H9 (cell line): ENCODE measurements at regions not wholly inside any gene's neighbourhood (a gene's known extent, or its start where the extent isn't known, plus 50 kb on each side); places are given as distances from the start of the nearest gene placed in this dataset.

Experiments
- DNase-seq: peaks from one replicate; pipeline ENCODE4 v3.0.0-alpha.2; 2017
- H2AFZ ChIP-seq: one replicate; pipeline ENCODE4 v1.6.1; 2013; ENCODE audit warnings: mild to moderate bottlenecking, low read length, control low read depth, moderate library complexity
- H2AK5ac ChIP-seq: 2 replicates; pipeline ENCODE4 v1.6.1; 2013; ENCODE audit warnings: low read length, control low read depth, mixed read lengths; ENCODE audit not compliant: insufficient read length
- H2BK120ac ChIP-seq: one replicate; pipeline ENCODE4 v1.6.1; 2013; ENCODE audit warnings: low read depth, mild to moderate bottlenecking, low read length, control low read depth, inconsistent platforms; ENCODE audit not compliant: poor library complexity, severe bottlenecking
- H2BK12ac ChIP-seq: 2 replicates; pipeline ENCODE4 v1.6.1; 2013; ENCODE audit warnings: low read length, control low read depth, mixed read lengths, low read depth; ENCODE audit not compliant: insufficient read length
- H2BK15ac ChIP-seq: 2 replicates; pipeline ENCODE4 v1.6.1; 2013; ENCODE audit warnings: low read depth, low read length, control low read depth
- H2BK20ac ChIP-seq: one replicate; pipeline ENCODE4 v1.6.1; 2013; ENCODE audit warnings: low read depth, mild to moderate bottlenecking, low read length, control low read depth, inconsistent platforms; ENCODE audit not compliant: poor library complexity, severe bottlenecking
- H2BK5ac ChIP-seq: 2 replicates; pipeline ENCODE4 v1.6.1; 2013; ENCODE audit warnings: low read length, control low read depth, mixed read lengths; ENCODE audit not compliant: insufficient read length
- H3K14ac ChIP-seq: 2 replicates; pipeline ENCODE4 v1.6.1; 2013; ENCODE audit warnings: low read length, control low read depth; ENCODE audit not compliant: insufficient read depth
- H3K18ac ChIP-seq: 2 replicates; pipeline ENCODE4 v1.6.1; 2013; ENCODE audit warnings: low read depth, mild to moderate bottlenecking, mixed read lengths, low read length, control low read depth; ENCODE audit not compliant: insufficient read length
- H3K23ac ChIP-seq: 2 replicates; pipeline ENCODE4 v1.6.1; 2013; ENCODE audit warnings: low read length, control low read depth, mixed read lengths, low read depth; ENCODE audit not compliant: insufficient read length
- H3K23me2 ChIP-seq: 2 replicates; pipeline ENCODE4 v1.6.1; 2013; ENCODE audit warnings: low read depth, mild to moderate bottlenecking, mixed read lengths, low read length, control low read depth; ENCODE audit not compliant: insufficient read length, poor library complexity, severe bottlenecking
- H3K27ac ChIP-seq: 2 replicates; pipeline ENCODE4 v1.5.1; 2013; ENCODE audit warnings: low read length, control low read depth, mixed read lengths, low read depth; ENCODE audit not compliant: insufficient read length
- H3K27me3 ChIP-seq: 2 replicates; pipeline ENCODE4 v1.6.1; 2013; ENCODE audit warnings: low read length, control low read depth, inconsistent platforms; ENCODE audit not compliant: insufficient read depth
- H3K4ac ChIP-seq: 2 replicates; pipeline ENCODE4 v1.6.1; 2013; ENCODE audit warnings: low read depth, mild to moderate bottlenecking, control low read depth, inconsistent platforms, low read length, moderate library complexity
- H3K4me1 ChIP-seq: 2 replicates; pipeline ENCODE4 v1.6.1; 2013; ENCODE audit warnings: low read length, control low read depth, inconsistent platforms; ENCODE audit not compliant: insufficient read depth
- H3K4me2 ChIP-seq: 2 replicates; pipeline ENCODE4 v1.6.1; 2013; ENCODE audit warnings: low read length, control low read depth, mixed read lengths; ENCODE audit not compliant: insufficient read length, insufficient read depth
- H3K56ac ChIP-seq: 2 replicates; pipeline ENCODE4 v1.6.1; 2013; ENCODE audit warnings: low read depth, mild to moderate bottlenecking, mixed read lengths, low read length, control low read depth; ENCODE audit not compliant: insufficient read length
- H3K79me1 ChIP-seq: 2 replicates; pipeline ENCODE4 v1.6.1; 2013; ENCODE audit warnings: low read depth, mild to moderate bottlenecking, moderate library complexity, low read length, control low read depth, inconsistent platforms; ENCODE audit not compliant: insufficient read depth, poor library complexity, severe bottlenecking
- H3K79me2 ChIP-seq: 2 replicates; pipeline ENCODE4 v1.6.1; 2013; ENCODE audit warnings: low read length, control low read depth, inconsistent platforms; ENCODE audit not compliant: insufficient read depth
- H3K9ac ChIP-seq: 2 replicates; pipeline ENCODE4 v1.6.1; 2013; ENCODE audit warnings: low read length, control low read depth, mixed read lengths; ENCODE audit not compliant: insufficient read length; ENCODE audit errors: extremely low read depth
- H3K9me3 ChIP-seq: one replicate; pipeline ENCODE4 v1.6.1; 2013; ENCODE audit warnings: low read depth, low read length, inconsistent platforms; ENCODE audit not compliant: control insufficient read depth
- H3T11ph ChIP-seq: one replicate; pipeline ENCODE4 v1.6.1; 2013; ENCODE audit warnings: mild to moderate bottlenecking, low read length, control low read depth, inconsistent platforms
- H4K20me1 ChIP-seq: one replicate; pipeline ENCODE4 v1.6.1; 2013; ENCODE audit not compliant: control insufficient read depth, insufficient read length, insufficient read depth
- H4K5ac ChIP-seq: 2 replicates; pipeline ENCODE4 v1.6.1; 2013; ENCODE audit warnings: low read depth, mild to moderate bottlenecking, mixed read lengths, low read length, control low read depth; ENCODE audit not compliant: insufficient read length
- H4K8ac ChIP-seq: replicated peaks from 2 replicates; pipeline ENCODE4 v1.6.1; 2013; ENCODE audit warnings: low read length, control low read depth, mixed read lengths, low read depth; ENCODE audit not compliant: insufficient read length
- H4K91ac ChIP-seq: 2 replicates; pipeline ENCODE4 v1.6.1; 2013; ENCODE audit warnings: low read depth, mild to moderate bottlenecking, moderate library complexity, mixed read lengths, low read length, control low read depth; ENCODE audit not compliant: insufficient read length
- H3K27ac Mint-ChIP-seq, 3 experiments: 2 replicates in 2 of 3; 3 replicates in 1 of 3; pipeline ENCODE4 v1.8.0; 2020 to 2021; ENCODE audit warnings: mixed read lengths in 3 of 3, mild to moderate bottlenecking in 1 of 3, moderate library complexity in 1 of 3
- H3K27me3 Mint-ChIP-seq: 2 replicates; pipeline ENCODE4 v1.8.0; 2021; ENCODE audit warnings: low read depth, mild to moderate bottlenecking, moderate library complexity, mixed read lengths
- H3K36me3 Mint-ChIP-seq, 3 experiments: 2 replicates in 2 of 3; 3 replicates in 1 of 3; pipeline ENCODE4 v1.8.0; 2020 to 2021; ENCODE audit warnings: low read depth in 3 of 3, mixed read lengths in 3 of 3; ENCODE audit not compliant: insufficient read depth in 1 of 3
- H3K4me1 Mint-ChIP-seq, 2 experiments: 2 replicates each; pipeline ENCODE4 v1.8.0; 2020; ENCODE audit warnings: mixed read lengths in 2 of 2
- H3K4me3 Mint-ChIP-seq, 2 experiments: 2 replicates in 1 of 2; 3 replicates in 1 of 2; pipeline ENCODE4 v1.8.0; 2020 to 2021; ENCODE audit warnings: mild to moderate bottlenecking in 2 of 2, mixed read lengths in 2 of 2, moderate library complexity in 1 of 2
- H3K9me3 Mint-ChIP-seq, 2 experiments: 2 replicates in 1 of 2; 3 replicates in 1 of 2; pipeline ENCODE4 v1.8.0; 2020; ENCODE audit warnings: mild to moderate bottlenecking in 2 of 2, mixed read lengths in 2 of 2, moderate library complexity in 1 of 2
- WGBS: extraction: QIAGEN DNeasy Blood & Tissue Kit; methylation state at CpG from one replicate; pipeline ENCODE4 v1.1.7; 2013; ENCODE audit warnings: missing lambda C conversion rate, low lambda C conversion rate, mixed read lengths; ENCODE audit not compliant: insufficient read length; ENCODE audit errors: extremely low coverage; 5-methylcytosine and 5-hydroxymethylcytosine counted together
- TF ChIP-seq, protein P1 (sequence below): fragments of 200-600 bp; sonication (generic); conservative IDR thresholded peaks from 3 replicates; pipeline ENCODE4 v1.8.0; 2021; ENCODE audit warnings: antibody characterized with exemption, mild to moderate bottlenecking

DNA sequence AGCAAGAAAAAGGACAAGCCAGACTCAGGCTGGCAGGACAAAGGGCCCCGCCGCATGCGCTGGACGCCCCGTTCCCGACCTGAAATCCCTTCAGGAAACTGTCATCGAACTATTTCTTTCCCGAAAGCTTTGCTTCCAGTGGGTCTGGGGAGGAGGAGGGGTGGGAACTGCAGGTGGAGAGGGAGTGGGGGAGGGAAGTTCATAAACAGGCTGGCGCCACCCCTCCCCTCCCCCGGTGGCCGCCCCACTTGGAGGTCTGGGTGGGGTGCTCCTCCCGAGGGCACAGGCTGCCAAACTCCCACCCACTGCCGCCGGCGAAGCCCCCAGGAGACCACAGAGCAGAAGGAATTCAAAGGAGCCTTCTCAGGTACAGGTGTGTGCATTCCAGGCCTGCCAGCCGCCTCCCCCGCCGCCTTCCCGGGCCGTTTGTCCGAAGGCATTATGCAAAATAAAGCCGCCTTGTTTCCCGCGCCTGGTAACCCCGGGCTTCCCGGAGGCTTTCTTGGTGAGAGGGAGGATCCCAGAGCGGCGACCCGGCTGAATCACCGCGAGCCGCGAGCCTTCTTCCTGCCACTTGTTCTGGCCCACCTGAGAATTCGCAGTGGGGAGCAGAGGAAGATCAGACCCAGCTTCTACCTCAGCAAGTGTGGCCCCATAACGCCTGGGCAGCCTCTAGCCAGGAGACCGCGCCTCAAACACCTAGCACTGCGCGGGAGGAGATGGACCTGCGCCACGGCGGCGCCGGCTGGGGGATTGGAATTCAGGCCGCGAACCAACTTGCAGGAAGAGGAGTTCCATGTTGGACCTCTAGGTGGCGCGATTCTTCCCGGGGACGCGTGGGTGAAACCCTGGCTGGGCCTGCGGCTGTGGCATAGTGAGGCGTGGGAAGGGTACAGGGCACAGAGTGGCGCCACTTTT is 101.9 kb downstream of the FOXI3 start:
- no peak overlapping the region for H3K23ac ChIP-seq
- H4K5ac ChIP-seq = no peak overlapping the region
- H3K27me3 ChIP-seq = no peaks in the 10 kb centered on the region; the same call in 1 of the 2 replicates
- H2AFZ ChIP-seq = no peak overlapping the region
- TF ChIP-seq, protein P1, sequence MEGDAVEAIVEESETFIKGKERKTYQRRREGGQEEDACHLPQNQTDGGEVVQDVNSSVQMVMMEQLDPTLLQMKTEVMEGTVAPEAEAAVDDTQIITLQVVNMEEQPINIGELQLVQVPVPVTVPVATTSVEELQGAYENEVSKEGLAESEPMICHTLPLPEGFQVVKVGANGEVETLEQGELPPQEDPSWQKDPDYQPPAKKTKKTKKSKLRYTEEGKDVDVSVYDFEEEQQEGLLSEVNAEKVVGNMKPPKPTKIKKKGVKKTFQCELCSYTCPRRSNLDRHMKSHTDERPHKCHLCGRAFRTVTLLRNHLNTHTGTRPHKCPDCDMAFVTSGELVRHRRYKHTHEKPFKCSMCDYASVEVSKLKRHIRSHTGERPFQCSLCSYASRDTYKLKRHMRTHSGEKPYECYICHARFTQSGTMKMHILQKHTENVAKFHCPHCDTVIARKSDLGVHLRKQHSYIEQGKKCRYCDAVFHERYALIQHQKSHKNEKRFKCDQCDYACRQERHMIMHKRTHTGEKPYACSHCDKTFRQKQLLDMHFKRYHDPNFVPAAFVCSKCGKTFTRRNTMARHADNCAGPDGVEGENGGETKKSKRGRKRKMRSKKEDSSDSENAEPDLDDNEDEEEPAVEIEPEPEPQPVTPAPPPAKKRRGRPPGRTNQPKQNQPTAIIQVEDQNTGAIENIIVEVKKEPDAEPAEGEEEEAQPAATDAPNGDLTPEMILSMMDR = peak; percentile 96
- no peaks in the 10 kb centered on the region for H3K4me1 ChIP-seq
- H3K27me3 Mint-ChIP-seq = peaks cover 50% of the 10 kb centered on the region
- no peak overlapping the region for H2BK15ac ChIP-seq
- peak overlapping the region; percentile 38 for H3K4me2 ChIP-seq
- no peaks in the 10 kb centered on the region for H3K9me3 ChIP-seq
- H3K9me3 Mint-ChIP-seq = peaks cover 0 to 2% of the 10 kb centered on the region in 2 experiments; a peak in 2 of 5 replicates
- H3K36me3 Mint-ChIP-seq = no peaks in the 10 kb centered on the region
- H3K27ac ChIP-seq = peak overlapping the region; percentile 12
- no peak overlapping the region for H2BK5ac ChIP-seq
- no peak overlapping the region for H3K56ac ChIP-seq
- H3K23me2 ChIP-seq = peaks cover 4% of the 10 kb centered on the region
- DNase-seq = peak; percentile 90
- peak overlapping the region; percentile 63 to 76 for H3K4me3 Mint-ChIP-seq
- H3T11ph ChIP-seq = no peak overlapping the region
- no peaks in the 10 kb centered on the region for H4K20me1 ChIP-seq
- H2BK12ac ChIP-seq = no peak overlapping the region
- H3K4ac ChIP-seq = no peak overlapping the region; the same call in 1 of the 2 replicates
- no peak overlapping the region for H2BK20ac ChIP-seq
- WGBS = no CpG with 5 or more reads among the region's 54 CpGs
- peak overlapping the region; percentile 73 to 99 (median 98) for H3K27ac Mint-ChIP-seq
- H4K91ac ChIP-seq = no peak overlapping the region
- H3K18ac ChIP-seq = peak overlapping the region; percentile 97
- H2BK120ac ChIP-seq = no peak overlapping the region
- peak overlapping the region; percentile 99 for H3K14ac ChIP-seq
- no peaks in the 10 kb centered on the region for H3K79me2 ChIP-seq
- H2AK5ac ChIP-seq = no peak overlapping the region
- no peak overlapping the region for H4K8ac ChIP-seq
- H3K4me1 Mint-ChIP-seq = peaks cover 25 to 27% of the 10 kb centered on the region in 2 experiments
- peak overlapping the region; percentile 80 for H3K9ac ChIP-seq
- H3K79me1 ChIP-seq = no peaks in the 10 kb centered on the region
